ENCODE measurements at regions not wholly inside any gene's neighbourhood (a gene's known extent, or its start where the extent isn't known, plus 50 kb on each side); places are given as distances from the start of the nearest gene placed in this dataset.

- CTCF ChIA-PET = no interaction called here
- Histone ChIP-seq H3K4me3 (ENCODE audit: low read depth, low read length) (no peak overlapping the region), H3K27me3 (ENCODE audit: control insufficient read depth, insufficient read depth, low read length) (no peaks in the 10 kb centered on the region), H3K36me3 (ENCODE audit: control insufficient read depth, insufficient read depth, low read length) (no peaks in the 10 kb centered on the region)
- POLR2A ChIA-PET = no interaction called here
- DNase-seq (ENCODE audit: low read depth) = no peak
- no peak for TF ChIP-seq CTCF (IDR thresholded peaks at IDR 0.05; ENCODE audit: insufficient read depth, low read depth, low read length)
Measured at GRCh38 chr7:13035233-13035632, 347.8 kb downstream of the ARL4A start.

GRCh38 chr7:13036256-13036780 is 348.9 kb downstream of the ARL4A start:
- CTCF ChIA-PET = no interaction called here
- no peak for TF ChIP-seq CTCF (IDR thresholded peaks at IDR 0.05; ENCODE audit: insufficient read depth, low read depth, low read length)
- DNase-seq (ENCODE audit: low read depth) = no peak

GRCh38 chr7:13037216-13037615 is 349.8 kb downstream of the ARL4A start:
- Histone ChIP-seq H3K36me3 (ENCODE audit: control insufficient read depth, insufficient read depth, low read length) (no peaks in the 10 kb centered on the region), H3K4me3 (ENCODE audit: low read depth, low read length) (no peak overlapping the region), H3K27me3 (ENCODE audit: control insufficient read depth, insufficient read depth, low read length) (no peaks in the 10 kb centered on the region)
- no peak for TF ChIP-seq CTCF (IDR thresholded peaks at IDR 0.05; ENCODE audit: insufficient read depth, low read depth, low read length)
- ChIA-PET CTCF (no interaction called here), POLR2A (no interaction called here)
- no peak for DNase-seq (ENCODE audit: low read depth)

More at GRCh38 chr7:13036256-13036780, 348.9 kb downstream of the ARL4A start:
- POLR2A ChIA-PET = no interaction called here
- Histone ChIP-seq H3K36me3 (ENCODE audit: control insufficient read depth, insufficient read depth, low read length) (no peaks in the 10 kb centered on the region), H3K27me3 (ENCODE audit: control insufficient read depth, insufficient read depth, low read length) (no peaks in the 10 kb centered on the region), H3K4me3 (ENCODE audit: low read depth, low read length) (no peak overlapping the region)

GRCh38 chr7:13041368-13041988 is 354.0 kb downstream of the ARL4A start:
- no peak for TF ChIP-seq CTCF (IDR thresholded peaks at IDR 0.05; ENCODE audit: insufficient read depth, low read depth, low read length)
- Histone ChIP-seq H3K4me3 (ENCODE audit: low read depth, low read length) (no peak overlapping the region), H3K27me3 (ENCODE audit: control insufficient read depth, insufficient read depth, low read length) (no peaks in the 10 kb centered on the region), H3K36me3 (ENCODE audit: control insufficient read depth, insufficient read depth, low read length) (no peaks in the 10 kb centered on the region)
- CTCF ChIA-PET = no interaction called here
- DNase-seq (ENCODE audit: low read depth) = no peak
- POLR2A ChIA-PET = no interaction called here

- no peak overlapping the region for H3K4me3 ChIP-seq (ENCODE audit: low read depth, low read length)
- H3K36me3 ChIP-seq (ENCODE audit: control insufficient read depth, insufficient read depth, low read length) = no peaks in the 10 kb centered on the region
- H3K27me3 ChIP-seq (ENCODE audit: control insufficient read depth, insufficient read depth, low read length) = no peaks in the 10 kb centered on the region
- TF ChIP-seq CTCF (IDR thresholded peaks at IDR 0.05; ENCODE audit: insufficient read depth, low read depth, low read length) = no peak
- CTCF ChIA-PET = no interaction called here
- POLR2A ChIA-PET = no interaction called here
- DNase-seq (ENCODE audit: low read depth) = no peak
Measured at GRCh38 chr7:13042605-13043236, 355.3 kb downstream of the ARL4A start.

All from BJ (cell line).